GM12874 (cell line): ENCODE measurements at regions not wholly inside any gene's neighbourhood (a gene's known extent, or its start where the extent isn't known, plus 50 kb on each side); places are given as distances from the start of the nearest gene placed in this dataset.

Source experiments
- CTCF ChIP-seq: IDR thresholded peaks from 2 replicates; pipeline ENCODE4 v1.5.1; 2011; ENCODE audit warnings: low read depth, mild to moderate bottlenecking, control low read depth, low read length, moderate library complexity; ENCODE audit not compliant: insufficient read depth

GRCh38 chr3:5428607-5429516 is 241.4 kb downstream of the EDEM1 start:
- no peak for TF ChIP-seq CTCF

GRCh38 chr3:5429517-5429890 is 242.0 kb downstream of the EDEM1 start:
- no peak for TF ChIP-seq CTCF

GRCh38 chr3:5430701-5431100 is 243.2 kb downstream of the EDEM1 start:
- TF ChIP-seq CTCF = no peak

GRCh38 chr3:5431146-5431545 is 243.6 kb downstream of the EDEM1 start:
- no peak for TF ChIP-seq CTCF

- TF ChIP-seq CTCF = no peak
Measured at GRCh38 chr3:5431811-5432378, 244.4 kb downstream of the EDEM1 start.

GRCh38 chr3:5437296-5437782 is 249.8 kb downstream of the EDEM1 start:
- no peak for TF ChIP-seq CTCF

GRCh38 chr3:5437783-5438323 is 250.3 kb downstream of the EDEM1 start:
- no peak for TF ChIP-seq CTCF
